H9 (cell line): ENCODE measurements at regions not wholly inside any gene's neighbourhood (a gene's known extent, or its start where the extent isn't known, plus 50 kb on each side); places are given as distances from the start of the nearest gene placed in this dataset.

Experiments
- DNase-seq: peaks from one replicate; pipeline ENCODE4 v3.0.0-alpha.2; 2017
- H2AFZ ChIP-seq: one replicate; pipeline ENCODE4 v1.6.1; 2013; ENCODE audit warnings: mild to moderate bottlenecking, low read length, control low read depth, moderate library complexity
- H2AK5ac ChIP-seq: 2 replicates; pipeline ENCODE4 v1.6.1; 2013; ENCODE audit warnings: low read length, control low read depth, mixed read lengths; ENCODE audit not compliant: insufficient read length
- H2BK120ac ChIP-seq: one replicate; pipeline ENCODE4 v1.6.1; 2013; ENCODE audit warnings: low read depth, mild to moderate bottlenecking, low read length, control low read depth, inconsistent platforms; ENCODE audit not compliant: poor library complexity, severe bottlenecking
- H2BK12ac ChIP-seq: 2 replicates; pipeline ENCODE4 v1.6.1; 2013; ENCODE audit warnings: low read length, control low read depth, mixed read lengths, low read depth; ENCODE audit not compliant: insufficient read length
- H2BK15ac ChIP-seq: 2 replicates; pipeline ENCODE4 v1.6.1; 2013; ENCODE audit warnings: low read depth, low read length, control low read depth
- H2BK20ac ChIP-seq: one replicate; pipeline ENCODE4 v1.6.1; 2013; ENCODE audit warnings: low read depth, mild to moderate bottlenecking, low read length, control low read depth, inconsistent platforms; ENCODE audit not compliant: poor library complexity, severe bottlenecking
- H2BK5ac ChIP-seq: 2 replicates; pipeline ENCODE4 v1.6.1; 2013; ENCODE audit warnings: low read length, control low read depth, mixed read lengths; ENCODE audit not compliant: insufficient read length
- H3K14ac ChIP-seq: 2 replicates; pipeline ENCODE4 v1.6.1; 2013; ENCODE audit warnings: low read length, control low read depth; ENCODE audit not compliant: insufficient read depth
- H3K18ac ChIP-seq: 2 replicates; pipeline ENCODE4 v1.6.1; 2013; ENCODE audit warnings: low read depth, mild to moderate bottlenecking, mixed read lengths, low read length, control low read depth; ENCODE audit not compliant: insufficient read length
- H3K23ac ChIP-seq: 2 replicates; pipeline ENCODE4 v1.6.1; 2013; ENCODE audit warnings: low read length, control low read depth, mixed read lengths, low read depth; ENCODE audit not compliant: insufficient read length
- H3K23me2 ChIP-seq: 2 replicates; pipeline ENCODE4 v1.6.1; 2013; ENCODE audit warnings: low read depth, mild to moderate bottlenecking, mixed read lengths, low read length, control low read depth; ENCODE audit not compliant: insufficient read length, poor library complexity, severe bottlenecking
- H3K27ac ChIP-seq: 2 replicates; pipeline ENCODE4 v1.5.1; 2013; ENCODE audit warnings: low read length, control low read depth, mixed read lengths, low read depth; ENCODE audit not compliant: insufficient read length
- H3K27me3 ChIP-seq: 2 replicates; pipeline ENCODE4 v1.6.1; 2013; ENCODE audit warnings: low read length, control low read depth, inconsistent platforms; ENCODE audit not compliant: insufficient read depth
- H3K4ac ChIP-seq: 2 replicates; pipeline ENCODE4 v1.6.1; 2013; ENCODE audit warnings: low read depth, mild to moderate bottlenecking, control low read depth, inconsistent platforms, low read length, moderate library complexity
- H3K4me1 ChIP-seq: 2 replicates; pipeline ENCODE4 v1.6.1; 2013; ENCODE audit warnings: low read length, control low read depth, inconsistent platforms; ENCODE audit not compliant: insufficient read depth
- H3K4me2 ChIP-seq: 2 replicates; pipeline ENCODE4 v1.6.1; 2013; ENCODE audit warnings: low read length, control low read depth, mixed read lengths; ENCODE audit not compliant: insufficient read length, insufficient read depth
- H3K56ac ChIP-seq: 2 replicates; pipeline ENCODE4 v1.6.1; 2013; ENCODE audit warnings: low read depth, mild to moderate bottlenecking, mixed read lengths, low read length, control low read depth; ENCODE audit not compliant: insufficient read length
- H3K79me1 ChIP-seq: 2 replicates; pipeline ENCODE4 v1.6.1; 2013; ENCODE audit warnings: low read depth, mild to moderate bottlenecking, moderate library complexity, low read length, control low read depth, inconsistent platforms; ENCODE audit not compliant: insufficient read depth, poor library complexity, severe bottlenecking
- H3K79me2 ChIP-seq: 2 replicates; pipeline ENCODE4 v1.6.1; 2013; ENCODE audit warnings: low read length, control low read depth, inconsistent platforms; ENCODE audit not compliant: insufficient read depth
- H3K9ac ChIP-seq: 2 replicates; pipeline ENCODE4 v1.6.1; 2013; ENCODE audit warnings: low read length, control low read depth, mixed read lengths; ENCODE audit not compliant: insufficient read length; ENCODE audit errors: extremely low read depth
- H3K9me3 ChIP-seq: one replicate; pipeline ENCODE4 v1.6.1; 2013; ENCODE audit warnings: low read depth, low read length, inconsistent platforms; ENCODE audit not compliant: control insufficient read depth
- H3T11ph ChIP-seq: one replicate; pipeline ENCODE4 v1.6.1; 2013; ENCODE audit warnings: mild to moderate bottlenecking, low read length, control low read depth, inconsistent platforms
- H4K20me1 ChIP-seq: one replicate; pipeline ENCODE4 v1.6.1; 2013; ENCODE audit not compliant: control insufficient read depth, insufficient read length, insufficient read depth
- H4K5ac ChIP-seq: 2 replicates; pipeline ENCODE4 v1.6.1; 2013; ENCODE audit warnings: low read depth, mild to moderate bottlenecking, mixed read lengths, low read length, control low read depth; ENCODE audit not compliant: insufficient read length
- H4K8ac ChIP-seq: replicated peaks from 2 replicates; pipeline ENCODE4 v1.6.1; 2013; ENCODE audit warnings: low read length, control low read depth, mixed read lengths, low read depth; ENCODE audit not compliant: insufficient read length
- H4K91ac ChIP-seq: 2 replicates; pipeline ENCODE4 v1.6.1; 2013; ENCODE audit warnings: low read depth, mild to moderate bottlenecking, moderate library complexity, mixed read lengths, low read length, control low read depth; ENCODE audit not compliant: insufficient read length
- H3K27ac Mint-ChIP-seq, 3 experiments: 2 replicates in 2 of 3; 3 replicates in 1 of 3; pipeline ENCODE4 v1.8.0; 2020 to 2021; ENCODE audit warnings: mixed read lengths in 3 of 3, mild to moderate bottlenecking in 1 of 3, moderate library complexity in 1 of 3
- H3K27me3 Mint-ChIP-seq: 2 replicates; pipeline ENCODE4 v1.8.0; 2021; ENCODE audit warnings: low read depth, mild to moderate bottlenecking, moderate library complexity, mixed read lengths
- H3K36me3 Mint-ChIP-seq, 3 experiments: 2 replicates in 2 of 3; 3 replicates in 1 of 3; pipeline ENCODE4 v1.8.0; 2020 to 2021; ENCODE audit warnings: low read depth in 3 of 3, mixed read lengths in 3 of 3; ENCODE audit not compliant: insufficient read depth in 1 of 3
- H3K4me1 Mint-ChIP-seq, 2 experiments: 2 replicates each; pipeline ENCODE4 v1.8.0; 2020; ENCODE audit warnings: mixed read lengths in 2 of 2
- H3K4me3 Mint-ChIP-seq, 2 experiments: 2 replicates in 1 of 2; 3 replicates in 1 of 2; pipeline ENCODE4 v1.8.0; 2020 to 2021; ENCODE audit warnings: mild to moderate bottlenecking in 2 of 2, mixed read lengths in 2 of 2, moderate library complexity in 1 of 2
- H3K9me3 Mint-ChIP-seq, 2 experiments: 2 replicates in 1 of 2; 3 replicates in 1 of 2; pipeline ENCODE4 v1.8.0; 2020; ENCODE audit warnings: mild to moderate bottlenecking in 2 of 2, mixed read lengths in 2 of 2, moderate library complexity in 1 of 2
- WGBS: extraction: QIAGEN DNeasy Blood & Tissue Kit; methylation state at CpG from one replicate; pipeline ENCODE4 v1.1.7; 2013; ENCODE audit warnings: missing lambda C conversion rate, low lambda C conversion rate, mixed read lengths; ENCODE audit not compliant: insufficient read length; ENCODE audit errors: extremely low coverage; 5-methylcytosine and 5-hydroxymethylcytosine counted together
- TF ChIP-seq, protein P1 (sequence below): fragments of 200-600 bp; sonication (generic); conservative IDR thresholded peaks from 3 replicates; pipeline ENCODE4 v1.8.0; 2021; ENCODE audit warnings: antibody characterized with exemption, mild to moderate bottlenecking

DNA sequence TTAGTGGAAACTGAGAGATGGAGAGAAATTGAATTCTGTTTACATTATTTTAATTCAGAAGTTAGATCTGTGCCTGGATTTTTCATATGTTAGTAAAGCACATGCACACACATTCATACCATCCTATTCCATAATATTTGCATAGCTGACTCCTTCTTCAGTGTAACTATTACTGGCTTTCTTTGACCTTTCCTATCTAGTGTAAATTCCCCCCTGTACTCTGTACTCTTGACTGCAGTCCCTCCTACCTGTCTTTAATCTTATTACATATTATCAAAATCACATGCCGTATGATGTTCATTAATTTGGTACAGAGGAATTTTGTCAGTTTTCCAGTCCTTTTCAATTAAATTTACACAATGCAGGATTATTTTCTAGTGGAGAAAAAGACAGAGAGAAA is 417.0 kb upstream of the SOX5 start:
- Histone ChIP-seq H3K9ac (no peak overlapping the region), H3K9me3 (no peaks in the 10 kb centered on the region), H4K5ac (no peak overlapping the region), H3K4me1 (no peaks in the 10 kb centered on the region), H3K27ac (no peak overlapping the region), H3K79me2 (no peaks in the 10 kb centered on the region), H2AFZ (no peak overlapping the region), H3K23me2 (no peaks in the 10 kb centered on the region), H2BK15ac (no peak overlapping the region), H3K56ac (no peak overlapping the region), H3K27me3 (no peaks in the 10 kb centered on the region), H2BK120ac (no peak overlapping the region), H4K91ac (no peak overlapping the region), H3K79me1 (no peaks in the 10 kb centered on the region), H2AK5ac (no peak overlapping the region), H3T11ph (no peak overlapping the region), H3K4me2 (no peak overlapping the region), H4K20me1 (no peaks in the 10 kb centered on the region), H4K8ac (no peak overlapping the region), H2BK20ac (no peak overlapping the region), H3K14ac (no peak overlapping the region), H3K23ac (no peak overlapping the region), H3K18ac (no peak overlapping the region), H2BK5ac (no peak overlapping the region), H3K4ac (no peak overlapping the region), H2BK12ac (no peak overlapping the region)
- Mint-ChIP-seq H3K4me1 (0 out of 4 replicates have a peak, but pooled peaks cover 0 to 2% of the 10 kb centered on the region in 2 experiments), H3K27ac (peak overlapping the region in 1 of 3 experiments; percentile 5; a peak in 1 of 7 replicates), H3K9me3 (no peaks in the 10 kb centered on the region), H3K36me3 (no peaks in the 10 kb centered on the region; a peak in 1 of 7 replicates), H3K4me3 (no peak overlapping the region), H3K27me3 (no peaks in the 10 kb centered on the region)
- DNase-seq, result no peak
- TF ChIP-seq, protein P1, sequence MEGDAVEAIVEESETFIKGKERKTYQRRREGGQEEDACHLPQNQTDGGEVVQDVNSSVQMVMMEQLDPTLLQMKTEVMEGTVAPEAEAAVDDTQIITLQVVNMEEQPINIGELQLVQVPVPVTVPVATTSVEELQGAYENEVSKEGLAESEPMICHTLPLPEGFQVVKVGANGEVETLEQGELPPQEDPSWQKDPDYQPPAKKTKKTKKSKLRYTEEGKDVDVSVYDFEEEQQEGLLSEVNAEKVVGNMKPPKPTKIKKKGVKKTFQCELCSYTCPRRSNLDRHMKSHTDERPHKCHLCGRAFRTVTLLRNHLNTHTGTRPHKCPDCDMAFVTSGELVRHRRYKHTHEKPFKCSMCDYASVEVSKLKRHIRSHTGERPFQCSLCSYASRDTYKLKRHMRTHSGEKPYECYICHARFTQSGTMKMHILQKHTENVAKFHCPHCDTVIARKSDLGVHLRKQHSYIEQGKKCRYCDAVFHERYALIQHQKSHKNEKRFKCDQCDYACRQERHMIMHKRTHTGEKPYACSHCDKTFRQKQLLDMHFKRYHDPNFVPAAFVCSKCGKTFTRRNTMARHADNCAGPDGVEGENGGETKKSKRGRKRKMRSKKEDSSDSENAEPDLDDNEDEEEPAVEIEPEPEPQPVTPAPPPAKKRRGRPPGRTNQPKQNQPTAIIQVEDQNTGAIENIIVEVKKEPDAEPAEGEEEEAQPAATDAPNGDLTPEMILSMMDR, result no peak
- WGBS, result no CpG with 5 or more reads among the region's 1 CpG
